ENCODE measurements at regions not wholly inside any gene's neighbourhood (a gene's known extent, or its start where the extent isn't known, plus 50 kb on each side); places are given as distances from the start of the nearest gene placed in this dataset.

DNA sequence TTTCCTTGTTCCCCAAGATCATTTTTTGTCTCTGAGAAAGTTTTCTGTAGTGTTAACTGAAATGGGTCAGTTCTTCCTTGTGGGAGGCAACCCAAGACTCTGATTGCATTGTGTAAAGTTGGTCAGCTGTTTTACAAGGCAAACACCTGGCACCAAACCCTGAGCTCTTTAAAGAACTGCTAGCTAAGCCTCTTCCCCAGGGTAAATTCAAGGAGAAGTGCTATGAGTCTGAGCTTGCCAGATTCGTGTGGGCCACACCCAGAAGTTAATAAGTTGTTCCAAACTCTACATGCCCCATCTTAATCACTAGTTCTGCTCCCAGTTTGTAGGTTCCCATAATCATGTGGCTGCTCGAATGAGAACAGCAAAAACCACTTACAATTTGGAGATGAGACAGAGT lies 214.5 kb downstream of the BTG1 start:
- TF ChIP-seq SIN3A (IDR thresholded peaks at IDR 0.05; ENCODE audit: borderline replicate concordance, insufficient read depth, low read depth, low read length) = no peak
- TF ChIP-seq, protein P1, sequence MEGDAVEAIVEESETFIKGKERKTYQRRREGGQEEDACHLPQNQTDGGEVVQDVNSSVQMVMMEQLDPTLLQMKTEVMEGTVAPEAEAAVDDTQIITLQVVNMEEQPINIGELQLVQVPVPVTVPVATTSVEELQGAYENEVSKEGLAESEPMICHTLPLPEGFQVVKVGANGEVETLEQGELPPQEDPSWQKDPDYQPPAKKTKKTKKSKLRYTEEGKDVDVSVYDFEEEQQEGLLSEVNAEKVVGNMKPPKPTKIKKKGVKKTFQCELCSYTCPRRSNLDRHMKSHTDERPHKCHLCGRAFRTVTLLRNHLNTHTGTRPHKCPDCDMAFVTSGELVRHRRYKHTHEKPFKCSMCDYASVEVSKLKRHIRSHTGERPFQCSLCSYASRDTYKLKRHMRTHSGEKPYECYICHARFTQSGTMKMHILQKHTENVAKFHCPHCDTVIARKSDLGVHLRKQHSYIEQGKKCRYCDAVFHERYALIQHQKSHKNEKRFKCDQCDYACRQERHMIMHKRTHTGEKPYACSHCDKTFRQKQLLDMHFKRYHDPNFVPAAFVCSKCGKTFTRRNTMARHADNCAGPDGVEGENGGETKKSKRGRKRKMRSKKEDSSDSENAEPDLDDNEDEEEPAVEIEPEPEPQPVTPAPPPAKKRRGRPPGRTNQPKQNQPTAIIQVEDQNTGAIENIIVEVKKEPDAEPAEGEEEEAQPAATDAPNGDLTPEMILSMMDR (IDR thresholded peaks at IDR 0.05) = no peak
